ENCODE measurements at regions not wholly inside any gene's neighbourhood (a gene's known extent, or its start where the extent isn't known, plus 50 kb on each side); places are given as distances from the start of the nearest gene placed in this dataset.

DNA sequence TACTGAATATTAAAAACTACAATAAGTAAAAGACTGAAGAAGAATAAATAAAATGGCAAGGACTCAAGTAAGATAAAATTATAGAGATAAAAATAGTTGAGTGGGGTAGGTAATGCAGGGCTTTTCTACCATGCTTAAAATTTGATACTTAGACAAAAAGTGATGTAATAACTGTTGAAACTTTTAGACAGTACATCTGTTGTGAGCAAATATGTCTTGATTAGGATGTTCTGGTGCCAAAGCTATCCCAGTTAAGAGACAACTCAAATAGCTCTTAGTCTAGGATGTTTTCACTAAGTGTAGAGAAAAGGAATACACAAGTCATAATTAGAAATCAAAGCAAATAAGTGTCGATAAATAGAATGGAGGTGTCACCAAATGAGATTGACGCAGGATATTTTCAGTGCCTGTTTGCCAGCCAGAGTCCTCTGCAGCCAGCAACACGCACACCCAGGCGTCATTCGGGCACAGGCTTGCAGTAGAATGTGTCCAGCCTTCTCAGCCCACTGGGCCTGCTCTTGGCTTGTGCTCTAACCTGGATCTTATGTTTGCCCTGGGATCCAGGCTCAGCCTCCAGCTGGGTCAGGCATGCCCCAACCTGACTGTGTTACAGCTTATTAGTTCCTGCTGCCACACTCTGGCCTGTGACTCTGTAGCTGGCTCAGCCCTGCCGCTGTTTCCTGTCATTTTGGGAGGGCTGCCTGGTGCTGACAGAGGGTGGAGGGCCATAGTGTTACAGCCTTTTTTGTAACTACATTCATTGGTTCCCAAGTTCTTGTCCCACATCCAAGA, 766.2 kb downstream of the PCDH17 start:
- FAIRE-seq = no peak
- no peak for TF ChIP-seq TAF1 (IDR thresholded peaks at IDR 0.05; ENCODE audit: borderline replicate concordance, low read depth, low read length)
- no peak for TF ChIP-seq POLR2AphosphoS5 (IDR thresholded peaks at IDR 0.05; ENCODE audit: low read depth, low read length)
- TF ChIP-seq POLR2A (IDR thresholded peaks at IDR 0.05; ENCODE audit: low read depth, low read length) = no peak
- DNase-seq (ENCODE audit: insufficient read length) = no peak

- TF ChIP-seq POLR2AphosphoS5 (IDR thresholded peaks at IDR 0.05; ENCODE audit: low read depth, low read length) (no peak), POLR2A (IDR thresholded peaks at IDR 0.05; ENCODE audit: low read depth, low read length) (no peak), TAF1 (IDR thresholded peaks at IDR 0.05; ENCODE audit: borderline replicate concordance, low read depth, low read length) (no peak)
- DNase-seq (ENCODE audit: insufficient read length) (no peak), FAIRE-seq (no peak)
Observed at GRCh38 chr13:58399263-58399662, 767.7 kb downstream of the PCDH17 start.

- TF ChIP-seq TAF1 (IDR thresholded peaks at IDR 0.05; ENCODE audit: borderline replicate concordance, low read depth, low read length) (no peak), POLR2A (IDR thresholded peaks at IDR 0.05; ENCODE audit: low read depth, low read length) (no peak), POLR2AphosphoS5 (IDR thresholded peaks at IDR 0.05; ENCODE audit: low read depth, low read length) (no peak)
- DNase-seq (ENCODE audit: insufficient read length) (no peak), FAIRE-seq (no peak)
Observed at GRCh38 chr13:58406545-58406944, 775.0 kb downstream of the PCDH17 start.

- TF ChIP-seq POLR2AphosphoS5 (IDR thresholded peaks at IDR 0.05; ENCODE audit: low read depth, low read length) = no peak
- no peak for FAIRE-seq
- no peak for DNase-seq (ENCODE audit: insufficient read length)
Observed at GRCh38 chr13:58429917-58430316, 798.4 kb downstream of the PCDH17 start.

- no peak for TF ChIP-seq POLR2A (IDR thresholded peaks at IDR 0.05; ENCODE audit: low read depth, low read length)
- FAIRE-seq = no peak
- no peak for DNase-seq (ENCODE audit: insufficient read length)
Observed at GRCh38 chr13:58434943-58435342, 803.4 kb downstream of the PCDH17 start.

DNA sequence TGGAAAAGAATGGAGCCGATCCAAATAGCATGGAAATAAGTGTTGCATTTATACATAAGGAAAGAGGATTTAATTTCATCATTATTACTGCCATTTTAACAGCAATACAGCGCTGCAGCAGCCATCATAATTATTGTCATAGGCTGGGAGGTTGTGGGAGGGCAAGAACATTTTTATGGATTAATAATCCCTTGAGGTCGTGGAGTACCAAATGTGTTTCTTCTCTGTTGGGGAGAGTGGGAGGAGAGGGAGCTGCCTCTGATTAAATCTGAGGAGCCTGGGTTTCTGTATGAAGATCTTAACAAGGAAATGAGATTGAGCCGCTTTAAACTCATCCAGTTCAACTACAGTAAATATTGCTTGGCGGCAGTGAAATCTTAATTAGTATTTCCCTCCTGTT, 805.9 kb downstream of the PCDH17 start:
- no peak for FAIRE-seq
- no peak for DNase-seq (ENCODE audit: insufficient read length)
- TF ChIP-seq TAF1 (IDR thresholded peaks at IDR 0.05; ENCODE audit: borderline replicate concordance, low read depth, low read length) (no peak), POLR2A (IDR thresholded peaks at IDR 0.05; ENCODE audit: low read depth, low read length) (no peak), POLR2AphosphoS5 (IDR thresholded peaks at IDR 0.05; ENCODE audit: low read depth, low read length) (no peak)

- TF ChIP-seq TAF1 (IDR thresholded peaks at IDR 0.05; ENCODE audit: borderline replicate concordance, low read depth, low read length) = no peak
- no peak for TF ChIP-seq POLR2AphosphoS5 (IDR thresholded peaks at IDR 0.05; ENCODE audit: low read depth, low read length)
- no peak for TF ChIP-seq POLR2A (IDR thresholded peaks at IDR 0.05; ENCODE audit: low read depth, low read length)
- DNase-seq (ENCODE audit: insufficient read length) (no peak), FAIRE-seq (no peak)
Observed at GRCh38 chr13:58446979-58447378, 815.4 kb downstream of the PCDH17 start.

GRCh38 chr13:58452123-58452623, 820.6 kb downstream of the PCDH17 start:
- no peak for DNase-seq (ENCODE audit: insufficient read length)
- no peak for FAIRE-seq
- no peak for TF ChIP-seq TAF1 (IDR thresholded peaks at IDR 0.05; ENCODE audit: borderline replicate concordance, low read depth, low read length)
- no peak for TF ChIP-seq POLR2A (IDR thresholded peaks at IDR 0.05; ENCODE audit: low read depth, low read length)
- no peak for TF ChIP-seq POLR2AphosphoS5 (IDR thresholded peaks at IDR 0.05; ENCODE audit: low read depth, low read length)

DNA sequence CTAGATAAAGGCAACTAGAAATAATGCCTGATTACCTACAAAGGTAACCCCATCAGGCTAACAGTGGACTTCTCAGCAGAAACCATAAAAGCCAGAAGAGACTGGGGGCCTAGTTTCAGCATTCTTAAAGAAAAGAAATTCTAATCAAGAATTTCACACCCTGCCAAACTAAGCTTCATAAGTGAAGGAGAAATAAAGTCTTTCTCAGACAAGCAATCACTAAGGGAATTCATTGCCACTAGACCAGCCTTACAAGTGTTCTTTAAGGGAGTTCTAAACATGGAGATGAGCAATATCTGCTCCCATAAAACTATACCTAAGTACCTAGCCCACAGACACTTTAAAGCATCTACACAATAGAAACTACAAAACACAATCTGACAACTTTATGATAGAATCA, 823.5 kb downstream of the PCDH17 start:
- no peak for TF ChIP-seq TAF1 (IDR thresholded peaks at IDR 0.05; ENCODE audit: borderline replicate concordance, low read depth, low read length)
- TF ChIP-seq POLR2A (IDR thresholded peaks at IDR 0.05; ENCODE audit: low read depth, low read length) = no peak
- no peak for TF ChIP-seq POLR2AphosphoS5 (IDR thresholded peaks at IDR 0.05; ENCODE audit: low read depth, low read length)
- no peak for FAIRE-seq

GRCh38 chr13:58461217-58461616, 829.7 kb downstream of the PCDH17 start:
- FAIRE-seq = no peak
- DNase-seq (ENCODE audit: insufficient read length) = no peak
- TF ChIP-seq TAF1 (IDR thresholded peaks at IDR 0.05; ENCODE audit: borderline replicate concordance, low read depth, low read length) (no peak), POLR2AphosphoS5 (IDR thresholded peaks at IDR 0.05; ENCODE audit: low read depth, low read length) (no peak), POLR2A (IDR thresholded peaks at IDR 0.05; ENCODE audit: low read depth, low read length) (no peak)

More for the DNA sequence above, 823.5 kb downstream of the PCDH17 start:
- DNase-seq (ENCODE audit: insufficient read length) = no peak

- FAIRE-seq (no peak), DNase-seq (ENCODE audit: insufficient read length) (no peak)
- TF ChIP-seq TAF1 (IDR thresholded peaks at IDR 0.05; ENCODE audit: borderline replicate concordance, low read depth, low read length) = no peak
- no peak for TF ChIP-seq POLR2AphosphoS5 (IDR thresholded peaks at IDR 0.05; ENCODE audit: low read depth, low read length)
- no peak for TF ChIP-seq POLR2A (IDR thresholded peaks at IDR 0.05; ENCODE audit: low read depth, low read length)
Observed at GRCh38 chr13:58463841-58464240, 832.3 kb downstream of the PCDH17 start.

- FAIRE-seq (no peak), DNase-seq (ENCODE audit: insufficient read length) (no peak)
- no peak for TF ChIP-seq POLR2A (IDR thresholded peaks at IDR 0.05; ENCODE audit: low read depth, low read length)
- no peak for TF ChIP-seq POLR2AphosphoS5 (IDR thresholded peaks at IDR 0.05; ENCODE audit: low read depth, low read length)
- no peak for TF ChIP-seq TAF1 (IDR thresholded peaks at IDR 0.05; ENCODE audit: borderline replicate concordance, low read depth, low read length)
Observed at GRCh38 chr13:58467176-58467575, 835.6 kb downstream of the PCDH17 start.

All from GM12892 (cell line).